ENCODE measurements at regions not wholly inside any gene's neighbourhood (a gene's known extent, or its start where the extent isn't known, plus 50 kb on each side); places are given as distances from the start of the nearest gene placed in this dataset.

DNA sequence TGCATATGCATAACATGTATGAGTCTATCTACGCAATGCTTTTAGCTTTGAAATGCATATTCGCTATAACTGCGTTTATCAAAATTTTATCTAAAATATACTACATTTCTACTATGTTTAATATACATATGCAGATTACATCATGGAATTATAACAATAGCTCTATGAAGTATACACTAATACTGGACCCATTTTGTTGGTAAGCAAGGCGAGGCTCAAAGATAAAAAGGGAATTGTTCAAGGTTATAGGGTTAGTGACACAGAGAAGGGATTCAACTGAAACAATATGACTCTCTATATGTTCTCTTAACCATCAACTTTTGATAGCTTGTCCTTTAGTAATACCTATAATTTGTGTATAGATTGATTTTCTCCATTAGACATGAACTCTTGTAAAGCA, 60.9 kb upstream of the SMIM36 start:
- TF ChIP-seq, protein P1, sequence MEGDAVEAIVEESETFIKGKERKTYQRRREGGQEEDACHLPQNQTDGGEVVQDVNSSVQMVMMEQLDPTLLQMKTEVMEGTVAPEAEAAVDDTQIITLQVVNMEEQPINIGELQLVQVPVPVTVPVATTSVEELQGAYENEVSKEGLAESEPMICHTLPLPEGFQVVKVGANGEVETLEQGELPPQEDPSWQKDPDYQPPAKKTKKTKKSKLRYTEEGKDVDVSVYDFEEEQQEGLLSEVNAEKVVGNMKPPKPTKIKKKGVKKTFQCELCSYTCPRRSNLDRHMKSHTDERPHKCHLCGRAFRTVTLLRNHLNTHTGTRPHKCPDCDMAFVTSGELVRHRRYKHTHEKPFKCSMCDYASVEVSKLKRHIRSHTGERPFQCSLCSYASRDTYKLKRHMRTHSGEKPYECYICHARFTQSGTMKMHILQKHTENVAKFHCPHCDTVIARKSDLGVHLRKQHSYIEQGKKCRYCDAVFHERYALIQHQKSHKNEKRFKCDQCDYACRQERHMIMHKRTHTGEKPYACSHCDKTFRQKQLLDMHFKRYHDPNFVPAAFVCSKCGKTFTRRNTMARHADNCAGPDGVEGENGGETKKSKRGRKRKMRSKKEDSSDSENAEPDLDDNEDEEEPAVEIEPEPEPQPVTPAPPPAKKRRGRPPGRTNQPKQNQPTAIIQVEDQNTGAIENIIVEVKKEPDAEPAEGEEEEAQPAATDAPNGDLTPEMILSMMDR (IDR thresholded peaks at IDR 0.05 in 8 of 11, conservative IDR thresholded peaks at IDR 0.05 in 3 of 11) = no peak
- no peak for TF ChIP-seq POLR2A (IDR thresholded peaks at IDR 0.05)
- no peak for TF ChIP-seq POLR2AphosphoS5 (IDR thresholded peaks at IDR 0.05)

Data from spleen (tissue), 7 donors.